Hepatocyte (in vitro differentiated cells): ENCODE measurements at regions not wholly inside any gene's neighbourhood (a gene's known extent, or its start where the extent isn't known, plus 50 kb on each side); places are given as distances from the start of the nearest gene placed in this dataset.

Source experiments
- CTCF ChIP-seq: fragments of 200-600 bp; sonication (generic); IDR thresholded peaks from 2 replicates; pipeline ENCODE4 v1.5.1; 2016; ENCODE audit warnings: antibody characterized with exemption, mild to moderate bottlenecking; ENCODE audit not compliant: poor library complexity
- EZH2 ChIP-seq: fragments of 200-600 bp; sonication (generic); IDR thresholded peaks from 2 replicates; pipeline ENCODE4 v1.6.1; 2016; ENCODE audit warnings: antibody characterized with exemption, mild to moderate bottlenecking, borderline replicate concordance
- EZH2phosphoT487 ChIP-seq: fragments of 200-600 bp; sonication (generic); IDR thresholded peaks from one replicate; pipeline ENCODE4 v1.6.1; 2018; ENCODE audit warnings: antibody characterized with exemption, mild to moderate bottlenecking, low read depth, moderate library complexity; ENCODE audit not compliant: unreplicated experiment, severe bottlenecking

GRCh38 chr20:24814556-24815195 is 134.4 kb upstream of the CST7 start:
- TF ChIP-seq EZH2 = no peak
- no peak for TF ChIP-seq CTCF
- no peak for TF ChIP-seq EZH2phosphoT487
